ENCODE measurements at regions not wholly inside any gene's neighbourhood (a gene's known extent, or its start where the extent isn't known, plus 50 kb on each side); places are given as distances from the start of the nearest gene placed in this dataset.
"Not testable (repeated sequence)": the region's sequence is repeated elsewhere in the genome, so short reads cannot be mapped to it uniquely, and the experiment has no call there.

DNA sequence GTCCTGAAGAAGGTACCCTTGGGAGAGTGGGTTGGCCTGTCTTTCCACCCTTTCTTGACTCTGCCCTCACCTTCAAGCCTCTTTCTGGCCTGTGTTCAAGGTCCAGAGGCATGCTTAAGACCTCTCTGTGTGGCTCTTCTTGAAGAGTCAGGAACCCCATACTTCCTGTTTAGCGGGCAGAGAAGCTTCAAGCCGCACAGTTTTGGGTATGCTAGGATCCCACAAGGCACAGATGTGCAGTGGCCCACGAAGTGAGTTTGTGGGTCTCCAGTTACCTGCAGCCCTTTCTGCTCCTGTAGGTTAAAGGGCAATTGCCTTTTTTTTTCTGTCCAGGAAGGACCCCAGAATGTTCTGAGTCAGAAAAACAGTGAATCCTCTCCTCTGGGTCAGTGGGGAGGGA is 87.4 kb upstream of the FCGR1A start:
- BruUV-seq (replicated peaks); H3K4me1 Mint-ChIP-seq (ENCODE audit: low read depth, unreplicated experiment); H3K27me3 Mint-ChIP-seq (ENCODE audit: unreplicated experiment); H3K36me3 Mint-ChIP-seq (ENCODE audit: insufficient read depth, unreplicated experiment); H3K27ac Mint-ChIP-seq (ENCODE audit: unreplicated experiment); H3K4me3 Mint-ChIP-seq (ENCODE audit: low read depth, unreplicated experiment); H3K9me3 Mint-ChIP-seq (ENCODE audit: low read depth, unreplicated experiment); DNase-seq; CTCF ChIA-PET; intact Hi-C loops (cut with micrococcal nuclease; ENCODE audit: unreplicated experiment): not testable (repeated sequence)

DNA sequence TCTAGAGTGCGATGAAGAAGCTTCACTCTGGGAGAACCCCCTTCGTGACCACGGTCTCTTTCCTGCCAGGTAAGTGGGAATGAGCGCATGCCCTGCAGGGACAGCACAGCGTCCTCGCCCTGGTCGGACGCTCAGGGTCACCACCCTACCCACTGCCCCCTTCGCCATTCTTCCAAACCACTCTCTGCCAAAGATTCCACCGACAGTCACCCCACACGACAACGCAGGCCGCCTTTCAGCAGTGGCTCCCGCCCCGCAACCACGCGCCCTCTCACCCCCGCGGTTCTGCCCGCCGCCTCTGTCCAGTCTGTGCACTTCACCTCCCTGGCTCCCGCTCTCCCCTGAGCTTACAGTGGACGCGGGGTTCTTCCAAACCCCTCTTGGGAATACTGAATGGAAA is 82.3 kb upstream of the FCGR1A start:
- H3K4me1 Mint-ChIP-seq (ENCODE audit: low read depth, unreplicated experiment); CTCF ChIA-PET; H3K9me3 Mint-ChIP-seq (ENCODE audit: low read depth, unreplicated experiment); DNase-seq; H3K4me3 Mint-ChIP-seq (ENCODE audit: low read depth, unreplicated experiment); H3K27me3 Mint-ChIP-seq (ENCODE audit: unreplicated experiment); BruUV-seq (replicated peaks); H3K27ac Mint-ChIP-seq (ENCODE audit: unreplicated experiment); intact Hi-C loops (cut with micrococcal nuclease; ENCODE audit: unreplicated experiment); H3K36me3 Mint-ChIP-seq (ENCODE audit: insufficient read depth, unreplicated experiment): not testable (repeated sequence)

DNA sequence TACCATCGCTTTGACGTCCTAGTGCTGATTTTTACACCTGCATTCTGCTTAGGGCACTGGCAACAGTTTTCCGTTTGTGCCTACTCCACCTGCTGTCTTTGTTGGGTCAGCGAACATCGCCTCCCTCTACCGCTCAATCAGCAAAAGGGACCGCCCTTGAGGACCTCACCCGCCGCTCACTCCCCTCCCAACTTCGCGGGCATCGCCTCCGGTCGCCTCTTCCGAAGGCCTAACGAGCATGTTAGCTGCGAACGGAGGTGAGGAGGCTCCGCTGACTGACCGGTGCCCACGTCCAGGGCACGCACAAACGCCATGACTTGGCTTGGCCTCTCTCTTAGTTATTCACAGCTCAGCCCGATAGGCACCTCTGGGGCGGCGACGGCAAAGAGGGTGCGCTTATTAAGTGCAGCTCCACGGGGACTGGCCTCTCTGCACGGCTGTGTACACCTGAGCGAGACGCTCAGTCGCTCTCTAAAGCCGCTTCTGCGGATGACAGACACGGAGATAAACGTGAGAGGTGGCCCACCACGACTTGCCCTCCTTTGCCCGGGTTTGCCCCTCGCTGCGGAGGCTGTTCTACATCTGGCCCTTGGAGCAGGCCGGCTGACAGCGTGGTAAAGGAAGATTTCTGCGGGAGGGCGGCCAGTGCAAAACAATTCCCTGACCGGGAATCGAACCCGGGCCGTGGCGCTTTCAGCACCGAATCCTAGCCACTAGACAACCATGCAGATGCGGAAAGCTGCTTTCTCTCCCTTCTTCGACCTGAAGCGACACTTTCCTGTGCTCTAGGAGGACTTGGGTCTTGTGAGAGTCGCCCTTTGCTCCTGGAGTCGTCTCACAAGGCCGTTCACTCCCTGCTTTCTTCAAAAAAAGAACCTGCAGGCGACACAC is 81.6 kb upstream of the FCGR1A start:
- BruUV-seq (replicated peaks); H3K4me1 Mint-ChIP-seq (ENCODE audit: low read depth, unreplicated experiment); CTCF ChIA-PET; DNase-seq; H3K9me3 Mint-ChIP-seq (ENCODE audit: low read depth, unreplicated experiment); intact Hi-C loops (cut with micrococcal nuclease; ENCODE audit: unreplicated experiment); H3K27me3 Mint-ChIP-seq (ENCODE audit: unreplicated experiment); H3K36me3 Mint-ChIP-seq (ENCODE audit: insufficient read depth, unreplicated experiment); H3K4me3 Mint-ChIP-seq (ENCODE audit: low read depth, unreplicated experiment); H3K27ac Mint-ChIP-seq (ENCODE audit: unreplicated experiment): not testable (repeated sequence)

DNA sequence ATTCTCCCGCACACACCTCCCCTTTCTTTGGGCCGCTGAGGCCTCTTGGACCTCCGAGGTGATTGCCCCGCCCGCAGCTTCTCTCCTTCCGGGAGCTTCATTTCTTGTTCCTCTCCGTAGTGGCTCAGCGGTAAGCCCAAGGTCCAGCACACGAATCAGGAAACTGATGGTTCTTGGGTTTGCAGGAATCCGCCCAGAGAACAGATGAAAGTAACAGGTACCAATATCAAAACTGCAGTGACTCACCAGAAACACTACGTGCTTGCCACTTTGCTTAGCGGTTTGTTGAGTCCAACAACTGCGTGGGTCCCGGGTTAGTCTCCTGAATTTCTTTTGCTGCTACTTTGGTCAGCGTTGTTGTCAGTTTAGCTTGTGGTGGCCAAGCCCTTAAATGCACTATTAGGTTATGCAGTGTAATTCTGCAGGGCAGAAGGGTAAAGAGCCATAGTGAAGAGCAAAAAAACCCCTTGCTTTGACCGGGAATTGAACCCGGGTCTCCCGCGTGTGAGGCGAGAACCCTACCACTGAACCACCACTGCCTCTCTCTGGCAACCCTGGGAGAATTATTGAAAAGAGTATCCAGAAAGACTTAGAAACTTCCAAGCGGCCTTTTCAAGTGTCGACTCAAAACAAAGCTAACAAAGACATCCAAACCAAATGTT is 74.2 kb upstream of the FCGR1A start:
- H3K27me3 Mint-ChIP-seq (ENCODE audit: unreplicated experiment); H3K9me3 Mint-ChIP-seq (ENCODE audit: low read depth, unreplicated experiment); H3K4me1 Mint-ChIP-seq (ENCODE audit: low read depth, unreplicated experiment); intact Hi-C loops (cut with micrococcal nuclease; ENCODE audit: unreplicated experiment); CTCF ChIA-PET: not testable (repeated sequence)
- DNase-seq = peak; percentile 91
- Mint-ChIP-seq H3K36me3 (ENCODE audit: insufficient read depth, unreplicated experiment) (peaks cover 13% of the 10 kb centered on the region), H3K4me3 (ENCODE audit: low read depth, unreplicated experiment) (peak overlapping the region; percentile 61), H3K27ac (ENCODE audit: unreplicated experiment) (peak overlapping the region; percentile 99)
- TSS peak; percentile 100 for BruUV-seq (replicated peaks)

DNA sequence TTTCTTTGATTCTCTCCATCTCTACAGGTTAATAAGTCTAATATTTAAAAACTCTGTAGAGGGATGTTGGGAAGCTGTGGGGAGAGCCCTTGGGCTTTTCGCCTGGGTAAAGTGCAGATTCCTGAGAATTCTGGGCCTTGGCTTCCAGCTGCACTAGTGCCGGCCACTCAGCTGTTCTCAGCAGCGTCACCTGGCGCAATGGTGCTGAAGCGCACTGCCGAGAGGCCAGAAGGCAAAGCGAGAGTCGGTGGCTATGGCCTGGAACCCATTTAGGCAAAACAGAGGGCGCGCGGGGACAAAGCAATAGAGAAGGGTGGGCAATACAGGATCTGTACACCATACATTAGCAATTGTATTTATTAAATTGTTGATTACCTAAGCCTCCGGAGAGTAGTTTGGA is 70.8 kb upstream of the FCGR1A start:
- H3K36me3 Mint-ChIP-seq (ENCODE audit: insufficient read depth, unreplicated experiment) = peaks cover 13% of the 10 kb centered on the region
- H3K4me3 Mint-ChIP-seq (ENCODE audit: low read depth, unreplicated experiment); BruUV-seq (replicated peaks); H3K4me1 Mint-ChIP-seq (ENCODE audit: low read depth, unreplicated experiment); H3K9me3 Mint-ChIP-seq (ENCODE audit: low read depth, unreplicated experiment); DNase-seq; CTCF ChIA-PET; H3K27me3 Mint-ChIP-seq (ENCODE audit: unreplicated experiment); H3K27ac Mint-ChIP-seq (ENCODE audit: unreplicated experiment); intact Hi-C loops (cut with micrococcal nuclease; ENCODE audit: unreplicated experiment): not testable (repeated sequence)

DNA sequence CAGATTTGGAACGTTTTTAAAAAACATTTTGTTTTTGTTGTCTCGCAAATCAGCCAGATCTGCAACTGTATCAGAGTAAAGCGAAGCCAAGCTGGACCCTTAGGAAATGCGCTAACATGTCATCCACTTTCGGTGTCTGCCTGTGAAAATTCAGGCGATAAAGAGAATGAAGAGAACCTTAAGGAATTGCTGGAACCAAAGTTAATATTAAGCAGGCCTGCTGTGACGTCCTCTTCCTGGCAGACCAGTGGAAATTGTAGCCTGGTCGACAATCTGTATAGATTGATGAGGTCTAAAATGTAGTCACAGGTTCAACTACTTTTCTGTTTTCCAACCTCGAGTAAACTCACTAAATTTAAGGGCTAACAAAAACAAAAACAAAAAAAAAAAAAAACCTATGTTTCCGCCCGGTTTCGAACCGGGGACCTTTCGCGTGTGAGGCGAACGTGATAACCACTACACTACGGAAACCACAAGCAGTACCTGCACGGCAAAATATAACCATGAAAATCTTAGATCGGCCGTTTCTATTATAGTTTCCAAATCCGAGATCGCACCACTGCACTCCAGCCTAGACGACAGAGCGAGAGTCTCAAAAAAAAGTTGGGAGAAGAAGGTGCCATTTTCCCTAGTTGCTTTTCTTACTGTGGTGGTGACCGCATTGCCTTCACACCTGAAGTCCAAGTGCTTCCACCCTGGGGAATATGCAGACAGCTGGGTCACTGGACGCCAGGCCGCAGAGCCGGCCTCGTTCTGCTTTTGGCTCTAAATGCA is 70.2 kb upstream of the FCGR1A start:
- H3K9me3 Mint-ChIP-seq (ENCODE audit: low read depth, unreplicated experiment); CTCF ChIA-PET; H3K4me1 Mint-ChIP-seq (ENCODE audit: low read depth, unreplicated experiment); H3K27me3 Mint-ChIP-seq (ENCODE audit: unreplicated experiment); intact Hi-C loops (cut with micrococcal nuclease; ENCODE audit: unreplicated experiment); BruUV-seq (replicated peaks): not testable (repeated sequence)
- Mint-ChIP-seq H3K4me3 (ENCODE audit: low read depth, unreplicated experiment) (peak overlapping the region; percentile 62), H3K36me3 (ENCODE audit: insufficient read depth, unreplicated experiment) (peaks cover 13% of the 10 kb centered on the region), H3K27ac (ENCODE audit: unreplicated experiment) (peak overlapping the region; percentile 99)
- peak; percentile 71 for DNase-seq

DNA sequence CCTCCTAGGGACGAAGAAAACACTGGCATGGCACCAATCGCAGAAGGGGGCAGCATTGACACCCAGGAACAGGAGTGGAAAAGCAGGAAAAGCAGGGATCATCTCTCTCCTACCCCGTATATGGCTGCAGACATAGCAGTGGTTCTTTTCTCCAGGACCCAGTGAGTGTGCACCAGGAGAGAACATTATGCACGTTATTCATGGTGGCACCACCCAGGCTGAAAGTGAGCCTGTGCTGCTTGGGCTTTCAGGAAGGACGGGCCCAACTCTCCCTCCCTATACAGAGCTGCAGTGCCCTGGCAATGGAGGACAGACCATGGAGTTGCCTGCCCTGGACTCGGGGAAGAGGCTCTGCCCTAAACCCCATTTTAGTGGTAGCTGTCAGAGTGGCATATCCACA is 69.0 kb upstream of the FCGR1A start:
- BruUV-seq (replicated peaks); CTCF ChIA-PET; DNase-seq; H3K4me1 Mint-ChIP-seq (ENCODE audit: low read depth, unreplicated experiment); H3K4me3 Mint-ChIP-seq (ENCODE audit: low read depth, unreplicated experiment); H3K27ac Mint-ChIP-seq (ENCODE audit: unreplicated experiment); H3K36me3 Mint-ChIP-seq (ENCODE audit: insufficient read depth, unreplicated experiment); intact Hi-C loops (cut with micrococcal nuclease; ENCODE audit: unreplicated experiment); H3K9me3 Mint-ChIP-seq (ENCODE audit: low read depth, unreplicated experiment); H3K27me3 Mint-ChIP-seq (ENCODE audit: unreplicated experiment): not testable (repeated sequence)

DNA sequence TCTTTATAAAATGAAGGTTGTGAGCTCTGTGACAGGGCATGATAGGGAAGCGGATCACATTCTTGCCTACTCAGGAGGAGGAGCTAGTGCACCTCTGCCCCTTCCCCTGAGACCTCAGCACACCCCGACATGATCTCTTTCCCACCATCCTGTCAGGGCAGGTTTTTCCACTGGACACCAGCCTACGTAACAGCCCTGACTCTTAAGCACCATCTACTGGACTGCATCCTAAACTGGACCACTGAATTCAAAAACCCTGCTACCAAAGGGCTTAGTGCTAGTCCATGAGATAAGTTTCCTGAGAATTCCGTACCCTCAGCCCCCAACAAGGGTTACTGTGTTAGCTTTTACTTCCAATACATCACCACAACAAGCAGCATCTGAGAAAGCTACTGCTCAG is 68.5 kb upstream of the FCGR1A start:
- intact Hi-C loops (cut with micrococcal nuclease; ENCODE audit: unreplicated experiment); BruUV-seq (replicated peaks); H3K27me3 Mint-ChIP-seq (ENCODE audit: unreplicated experiment); H3K36me3 Mint-ChIP-seq (ENCODE audit: insufficient read depth, unreplicated experiment); H3K4me1 Mint-ChIP-seq (ENCODE audit: low read depth, unreplicated experiment); H3K9me3 Mint-ChIP-seq (ENCODE audit: low read depth, unreplicated experiment); DNase-seq; H3K4me3 Mint-ChIP-seq (ENCODE audit: low read depth, unreplicated experiment); H3K27ac Mint-ChIP-seq (ENCODE audit: unreplicated experiment); CTCF ChIA-PET: not testable (repeated sequence)

DNA sequence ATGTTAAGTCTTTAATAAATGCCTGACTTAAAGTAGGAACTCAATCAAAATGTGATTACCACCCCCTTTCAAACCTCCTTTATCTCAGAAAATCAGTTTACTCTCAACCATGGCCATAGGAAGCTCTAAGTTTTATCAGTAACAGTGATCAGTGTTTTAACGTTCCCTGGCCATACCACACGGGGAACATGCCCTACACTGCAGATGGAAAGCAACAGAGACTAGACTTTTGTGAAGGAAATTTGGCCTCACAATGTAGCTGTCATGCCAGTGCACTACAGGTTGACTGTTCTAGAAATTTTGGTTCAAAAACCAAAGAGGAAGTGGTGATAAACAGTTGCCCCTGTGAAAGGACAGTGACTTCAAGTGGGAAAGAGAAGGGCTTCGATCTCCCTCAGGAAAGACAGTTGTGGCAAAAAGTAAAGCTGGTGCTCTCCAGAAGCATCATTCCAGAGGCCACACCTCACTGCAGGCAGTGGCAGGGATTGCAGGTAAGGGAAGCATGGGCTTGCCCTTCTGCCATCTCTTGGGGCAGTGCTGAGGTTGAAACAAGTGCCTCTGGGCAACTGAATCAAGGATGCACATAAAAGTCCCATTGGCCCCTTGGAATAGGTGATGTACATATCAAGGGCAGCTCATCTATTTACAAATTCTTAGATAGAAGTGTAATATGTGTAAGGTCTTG is 57.7 kb upstream of the FCGR1A start:
- intact Hi-C loops (cut with micrococcal nuclease; ENCODE audit: unreplicated experiment); H3K4me1 Mint-ChIP-seq (ENCODE audit: low read depth, unreplicated experiment); H3K4me3 Mint-ChIP-seq (ENCODE audit: low read depth, unreplicated experiment); DNase-seq; H3K9me3 Mint-ChIP-seq (ENCODE audit: low read depth, unreplicated experiment); H3K27me3 Mint-ChIP-seq (ENCODE audit: unreplicated experiment); H3K27ac Mint-ChIP-seq (ENCODE audit: unreplicated experiment); H3K36me3 Mint-ChIP-seq (ENCODE audit: insufficient read depth, unreplicated experiment); BruUV-seq (replicated peaks); CTCF ChIA-PET: not testable (repeated sequence)

All from Calu3 (cell line).